ENCODE measurements at regions not wholly inside any gene's neighbourhood (a gene's known extent, or its start where the extent isn't known, plus 50 kb on each side); places are given as distances from the start of the nearest gene placed in this dataset.
"Not testable (repeated sequence)": the region's sequence is repeated elsewhere in the genome, so short reads cannot be mapped to it uniquely, and the experiment has no call there.

DNA sequence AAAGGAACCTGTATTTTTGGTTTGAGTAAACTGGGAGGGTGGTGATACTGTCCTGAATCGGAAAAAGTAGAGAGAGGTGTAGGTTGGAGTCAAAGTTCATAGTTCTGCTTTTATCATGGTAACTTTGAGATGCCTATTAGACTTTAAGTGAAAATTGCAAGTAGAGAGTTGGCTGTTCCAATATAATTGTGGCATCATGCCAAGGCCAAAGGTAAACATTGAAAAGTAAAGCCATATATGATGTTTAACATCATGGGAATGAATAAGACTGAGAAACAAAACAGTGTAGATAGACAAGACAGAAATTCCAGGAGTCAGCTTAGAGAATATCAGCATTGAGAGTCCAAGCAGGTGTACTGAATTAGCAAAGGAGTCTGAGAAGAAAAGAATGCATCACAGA lies 570.9 kb downstream of the HTR7 start:
- WGBS, result 81% methylated on average over 1 of the region's 1 CpG
- no peaks in the 10 kb centered on the region for H3K36me3 ChIP-seq
- H3K27me3 ChIP-seq, result no peaks in the 10 kb centered on the region
- DNase-seq (ENCODE audit: extremely low spot score), result no peak
- H3K4me3 ChIP-seq, result no peak overlapping the region
- intact Hi-C loops (cut with DNase I), result no loop called here
- TF ChIP-seq CTCF (IDR thresholded peaks at IDR 0.05), result no peak
- no peak for TF ChIP-seq POLR2A (IDR thresholded peaks at IDR 0.05; ENCODE audit: low read depth)
- no peak for TF ChIP-seq POLR2AphosphoS5 (IDR thresholded peaks at IDR 0.05)
- no peak for TF ChIP-seq EP300 (IDR thresholded peaks at IDR 0.05)
- no peak overlapping the region for H3K27ac ChIP-seq (replicated peaks in 1 of 4)
- no peaks in the 10 kb centered on the region for H3K4me1 ChIP-seq
- H3K9me3 ChIP-seq, result no peaks in the 10 kb centered on the region

- TF ChIP-seq POLR2AphosphoS5 (IDR thresholded peaks at IDR 0.05) (no peak), POLR2A (IDR thresholded peaks at IDR 0.05; ENCODE audit: low read depth) (no peak), EP300 (IDR thresholded peaks at IDR 0.05) (no peak), CTCF (IDR thresholded peaks at IDR 0.05) (no peak)
- H3K4me3 ChIP-seq, result no peak overlapping the region
- 58% methylated on average over 1 of the region's 1 CpG for WGBS
- H3K36me3 ChIP-seq, result no peaks in the 10 kb centered on the region
- no peak overlapping the region for H3K27ac ChIP-seq (replicated peaks in 1 of 4)
- no peak for DNase-seq (ENCODE audit: extremely low spot score)
- no peaks in the 10 kb centered on the region for H3K9me3 ChIP-seq
- intact Hi-C loops (cut with DNase I), result no loop called here
- H3K27me3 ChIP-seq, result no peaks in the 10 kb centered on the region
- H3K4me1 ChIP-seq, result no peaks in the 10 kb centered on the region
Observed at GRCh38 chr10:90288391-90288933, 569.4 kb downstream of the HTR7 start.

DNA sequence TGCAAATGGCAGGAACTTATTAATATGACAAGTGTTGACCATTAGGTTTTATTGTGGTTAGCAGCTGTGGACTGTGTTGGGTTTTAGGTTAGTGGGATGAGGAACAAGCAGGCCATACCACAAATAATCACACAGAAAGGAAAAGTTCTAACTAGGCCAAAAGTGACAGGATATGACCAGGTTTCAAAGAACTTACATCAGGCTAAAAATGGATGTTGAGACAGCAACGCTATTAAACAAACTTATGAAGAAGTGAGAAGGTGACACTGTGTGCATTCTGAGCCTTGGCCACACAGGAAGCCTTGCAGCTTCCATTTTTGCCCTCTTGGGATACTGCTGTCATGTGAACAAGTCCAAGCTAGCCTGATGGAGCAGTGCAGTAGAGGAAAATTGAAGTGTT lies 568.8 kb downstream of the HTR7 start:
- Histone ChIP-seq H3K4me3 (no peak overlapping the region), H3K27ac (replicated peaks in 1 of 4) (no peak overlapping the region), H3K36me3 (no peaks in the 10 kb centered on the region), H3K9me3 (no peaks in the 10 kb centered on the region), H3K4me1 (no peaks in the 10 kb centered on the region), H3K27me3 (no peaks in the 10 kb centered on the region)
- DNase-seq (ENCODE audit: extremely low spot score), result no peak
- no peak for TF ChIP-seq CTCF (IDR thresholded peaks at IDR 0.05)
- TF ChIP-seq POLR2A (IDR thresholded peaks at IDR 0.05; ENCODE audit: low read depth), result no peak
- TF ChIP-seq EP300 (IDR thresholded peaks at IDR 0.05), result no peak
- no peak for TF ChIP-seq POLR2AphosphoS5 (IDR thresholded peaks at IDR 0.05)
- 67% methylated on average over 1 of the region's 1 CpG for WGBS
- intact Hi-C loops (cut with DNase I), result no loop called here

DNA sequence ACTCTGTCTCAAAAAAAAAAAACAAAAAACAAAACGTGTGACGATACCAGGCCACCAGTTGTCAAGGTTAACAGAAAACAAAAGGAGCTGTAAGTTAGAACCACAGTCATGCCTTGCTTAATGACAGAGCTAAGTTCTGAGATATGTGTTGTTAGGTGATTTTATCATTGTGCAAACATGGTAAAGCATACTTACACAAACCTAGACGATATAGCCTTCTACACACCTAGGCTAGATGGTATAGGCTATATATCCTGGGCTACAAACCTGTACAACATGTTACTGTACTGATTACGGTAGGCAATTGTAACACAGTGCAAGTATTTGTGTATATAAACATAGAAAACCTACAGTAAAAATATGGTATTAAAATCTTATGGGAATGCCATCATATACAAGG lies 564.2 kb downstream of the HTR7 start:
- Histone ChIP-seq H3K27me3 (no peaks in the 10 kb centered on the region), H3K27ac (replicated peaks in 1 of 4) (no peak overlapping the region), H3K36me3 (no peaks in the 10 kb centered on the region), H3K9me3 (no peaks in the 10 kb centered on the region), H3K4me1 (no peaks in the 10 kb centered on the region), H3K4me3 (no peak overlapping the region)
- no peak for TF ChIP-seq CTCF (IDR thresholded peaks at IDR 0.05)
- TF ChIP-seq POLR2A (IDR thresholded peaks at IDR 0.05; ENCODE audit: low read depth), result no peak
- no peak for TF ChIP-seq EP300 (IDR thresholded peaks at IDR 0.05)
- no peak for TF ChIP-seq POLR2AphosphoS5 (IDR thresholded peaks at IDR 0.05)
- no peak for DNase-seq (ENCODE audit: extremely low spot score)
- intact Hi-C loops (cut with DNase I), result no loop called here
- whole genome bisulfite sequencing, result 90% methylated on average over 4 of the region's 4 CpGs

DNA sequence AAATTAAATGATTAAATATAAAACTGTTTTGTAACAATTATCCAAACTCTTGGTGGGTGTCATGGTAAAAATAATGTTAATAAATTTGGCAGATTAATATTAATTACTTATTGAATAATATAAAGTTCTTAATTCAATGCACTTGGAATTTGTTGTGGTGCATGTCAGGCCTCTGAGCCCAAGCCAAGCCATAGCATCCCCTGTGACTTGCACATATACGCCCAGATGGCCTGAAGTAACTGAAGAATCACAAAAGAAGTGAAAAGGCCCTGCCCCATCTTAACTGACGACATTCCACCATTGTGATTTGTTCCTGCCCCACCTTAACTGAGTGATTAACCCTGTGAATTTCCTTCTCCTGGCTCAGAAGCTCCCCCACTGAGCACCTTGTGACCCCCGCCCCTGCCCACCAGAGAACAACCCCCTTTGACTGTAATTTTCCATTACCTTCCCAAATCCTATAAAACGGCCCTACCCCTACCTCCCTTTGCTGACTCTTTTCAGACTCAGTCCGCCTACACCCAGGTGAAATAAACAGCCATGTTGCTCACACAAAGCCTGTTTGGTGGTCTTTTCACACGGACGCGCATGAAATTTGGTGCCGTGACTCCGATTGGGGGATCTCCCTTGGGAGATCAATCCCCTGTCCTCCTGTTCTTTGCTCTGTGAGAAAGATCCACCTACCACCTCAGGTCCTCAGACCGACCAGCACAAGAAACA lies 562.9 kb downstream of the HTR7 start:
- H3K4me3 ChIP-seq; H3K27me3 ChIP-seq; DNase-seq (ENCODE audit: extremely low spot score); H3K9me3 ChIP-seq; H3K27ac ChIP-seq (replicated peaks in 1 of 4); H3K4me1 ChIP-seq; intact Hi-C loops (cut with DNase I); H3K36me3 ChIP-seq: not testable (repeated sequence)
- WGBS, result 85% methylated on average over 11 of the region's 11 CpGs

DNA sequence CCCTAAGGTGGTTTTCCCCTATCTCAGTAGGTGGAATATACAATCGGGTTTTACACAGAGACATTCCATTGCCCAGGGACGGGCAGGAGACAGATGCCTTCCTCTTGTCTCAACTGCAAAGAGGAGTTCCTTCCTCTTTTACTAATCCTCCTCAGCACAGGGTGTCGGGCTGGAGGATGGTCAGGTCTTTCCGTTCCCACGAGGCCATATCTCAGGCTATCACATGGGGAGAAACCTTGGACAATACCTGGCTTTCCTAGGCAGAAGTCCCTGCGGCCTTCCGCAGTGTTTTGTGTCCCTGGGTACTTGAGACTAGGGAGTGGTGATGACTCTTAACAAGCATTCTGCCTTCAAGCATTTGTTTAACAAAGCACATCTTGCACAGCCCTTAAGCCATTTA lies 555.8 kb downstream of the HTR7 start:
- H3K4me3 ChIP-seq; intact Hi-C loops (cut with DNase I); H3K27ac ChIP-seq (replicated peaks in 1 of 4); H3K27me3 ChIP-seq; H3K36me3 ChIP-seq; DNase-seq (ENCODE audit: extremely low spot score); H3K9me3 ChIP-seq; H3K4me1 ChIP-seq: not testable (repeated sequence)
- 62% methylated on average over 6 of the region's 7 CpGs for WGBS

Data from esophagus muscularis mucosa (tissue), 4 donors.